ENCODE measurements at regions not wholly inside any gene's neighbourhood (a gene's known extent, or its start where the extent isn't known, plus 50 kb on each side); places are given as distances from the start of the nearest gene placed in this dataset.

DNA sequence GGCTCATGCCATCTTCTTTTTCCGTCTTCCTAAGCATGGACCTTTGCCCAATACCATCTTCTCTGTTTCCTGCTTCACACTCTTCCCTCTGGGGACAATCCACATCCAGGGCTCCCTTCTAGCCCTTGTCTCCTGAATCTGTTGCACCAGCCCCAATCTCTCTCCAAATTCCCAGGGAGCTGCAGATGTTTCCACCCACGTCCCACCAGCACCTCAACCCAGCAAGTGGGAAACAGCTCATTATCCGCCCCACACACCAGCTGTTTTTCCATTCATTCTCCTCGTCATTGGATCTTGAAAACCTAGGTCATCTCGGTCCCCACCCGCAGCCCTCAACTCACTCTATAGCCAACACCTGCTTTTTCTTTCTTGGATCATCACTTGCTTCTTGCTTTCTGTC is 185.0 kb upstream of the CDYL start:
- no peak for DNase-seq (ENCODE audit: low read depth)
- H3K4me3 ChIP-seq (ENCODE audit: low read length) = no peak overlapping the region
- TF ChIP-seq CTCF (IDR thresholded peaks at IDR 0.05; ENCODE audit: insufficient read depth, low read depth, low read length, missing control alignments) = no peak

- TF ChIP-seq CTCF (IDR thresholded peaks at IDR 0.05; ENCODE audit: insufficient read depth, low read depth, low read length, missing control alignments) = no peak
- peak; percentile 61 for DNase-seq (ENCODE audit: low read depth)
- no peak overlapping the region for H3K4me3 ChIP-seq (ENCODE audit: low read length)
Observed at GRCh38 chr6:4589295-4589694, 186.9 kb upstream of the CDYL start.

GRCh38 chr6:4588581-4588980 is 187.6 kb upstream of the CDYL start:
- no peak overlapping the region for H3K4me3 ChIP-seq (ENCODE audit: low read length)
- no peak for DNase-seq (ENCODE audit: low read depth)
- TF ChIP-seq CTCF (IDR thresholded peaks at IDR 0.05; ENCODE audit: insufficient read depth, low read depth, low read length, missing control alignments) = no peak

DNA sequence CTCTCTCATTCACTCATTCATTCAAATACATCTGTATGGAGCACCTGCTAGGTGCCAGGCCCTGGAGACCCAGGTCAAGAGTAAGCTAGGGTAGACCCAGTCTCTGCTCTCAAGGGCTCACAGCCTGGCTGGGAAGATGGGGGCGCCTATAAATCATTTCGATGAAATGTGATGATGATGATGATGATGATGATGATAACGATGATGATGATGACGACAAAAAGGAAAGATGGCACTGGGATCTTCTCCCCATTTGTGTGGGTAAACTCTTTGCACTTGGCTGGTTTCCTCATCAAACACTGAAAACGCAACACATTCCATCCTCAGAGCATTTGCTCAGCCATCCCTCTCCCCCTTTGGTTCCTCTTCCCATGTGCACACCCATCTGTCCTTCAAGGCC is 188.0 kb upstream of the CDYL start:
- DNase-seq (ENCODE audit: low read depth) = no peak
- no peak overlapping the region for H3K4me3 ChIP-seq (ENCODE audit: low read length)
- TF ChIP-seq CTCF (IDR thresholded peaks at IDR 0.05; ENCODE audit: insufficient read depth, low read depth, low read length, missing control alignments) = no peak

DNA sequence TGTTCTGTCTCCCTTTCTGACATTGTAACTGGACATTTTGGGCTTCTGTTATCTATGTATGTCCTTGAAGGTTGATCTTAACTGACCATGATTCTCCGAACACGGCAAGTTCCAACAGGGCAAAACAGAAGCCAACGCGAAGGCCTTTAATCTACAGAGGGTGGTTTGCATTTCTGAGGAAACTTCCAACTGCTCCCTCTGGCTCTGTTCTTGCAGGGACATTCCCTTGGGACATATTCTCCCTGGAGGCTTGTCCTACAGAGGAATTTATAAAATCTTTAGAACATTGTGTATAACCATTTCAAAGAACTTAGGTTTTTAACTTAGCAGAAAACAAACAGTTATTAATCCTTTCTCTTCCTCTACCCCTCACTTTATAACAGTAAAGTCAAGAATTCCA is 189.0 kb upstream of the CDYL start:
- TF ChIP-seq CTCF (IDR thresholded peaks at IDR 0.05; ENCODE audit: insufficient read depth, low read depth, low read length, missing control alignments) = no peak
- H3K4me3 ChIP-seq (ENCODE audit: low read length) = no peak overlapping the region
- no peak for DNase-seq (ENCODE audit: low read depth)

GRCh38 chr6:4586469-4586859 is 189.7 kb upstream of the CDYL start:
- TF ChIP-seq CTCF (IDR thresholded peaks at IDR 0.05; ENCODE audit: insufficient read depth, low read depth, low read length, missing control alignments) = no peak
- H3K4me3 ChIP-seq (ENCODE audit: low read length) = no peak overlapping the region
- no peak for DNase-seq (ENCODE audit: low read depth)

GRCh38 chr6:4585682-4586468 is 190.3 kb upstream of the CDYL start:
- no peak for TF ChIP-seq CTCF (IDR thresholded peaks at IDR 0.05; ENCODE audit: insufficient read depth, low read depth, low read length, missing control alignments)
- no peak overlapping the region for H3K4me3 ChIP-seq (ENCODE audit: low read length)
- peak; percentile 50 for DNase-seq (ENCODE audit: low read depth)

Data from epithelial cell of esophagus (primary cell).